Medulla oblongata (tissue), 1 donor: ENCODE measurements at regions not wholly inside any gene's neighbourhood (a gene's known extent, or its start where the extent isn't known, plus 50 kb on each side); places are given as distances from the start of the nearest gene placed in this dataset.

Experiments used
- DNase-seq: peaks from one replicate; pipeline ENCODE4 v3.0.0-alpha.2; 2015; ENCODE audit errors: extremely low spot score

DNA sequence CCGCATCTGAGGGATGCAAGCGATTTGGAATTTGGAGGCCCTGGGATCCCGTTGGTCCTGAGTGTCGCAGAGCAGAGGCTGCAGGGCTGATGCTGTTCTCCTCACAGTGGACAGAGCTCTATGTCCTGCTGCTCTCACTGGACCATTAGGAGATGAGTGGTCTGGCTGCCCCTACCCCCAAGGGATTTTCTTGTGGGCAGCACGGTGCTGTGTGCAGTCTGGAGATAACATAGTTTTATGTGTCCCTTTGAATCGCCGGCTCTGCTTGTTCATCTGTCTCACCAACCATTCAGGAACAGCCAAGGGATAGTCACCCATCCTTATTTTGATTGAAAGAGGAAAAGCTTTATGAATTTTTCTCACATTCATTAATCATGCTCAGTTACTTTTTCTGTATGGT lies 49.9 kb downstream of the CHRM3 start:
- no peak for DNase-seq

DNA sequence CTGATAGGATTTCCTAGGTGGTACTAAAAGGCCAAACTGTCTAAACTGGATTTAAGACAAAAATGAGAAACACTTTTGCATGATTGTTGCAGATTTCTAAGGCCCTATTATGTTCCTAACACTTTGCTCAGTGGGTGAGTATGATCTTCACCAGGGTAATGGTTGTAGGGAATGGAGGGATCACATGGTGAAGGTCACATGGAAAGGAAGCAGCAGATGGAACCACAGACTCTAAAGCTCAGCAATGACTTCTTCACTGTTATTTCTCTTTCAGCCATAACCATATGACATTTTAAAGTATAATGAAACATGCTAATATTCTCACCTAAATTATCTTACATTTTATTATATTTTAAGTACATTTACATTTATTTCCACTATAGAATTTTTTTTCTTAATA lies 51.5 kb downstream of the CHRM3 start:
- no peak for DNase-seq

DNA sequence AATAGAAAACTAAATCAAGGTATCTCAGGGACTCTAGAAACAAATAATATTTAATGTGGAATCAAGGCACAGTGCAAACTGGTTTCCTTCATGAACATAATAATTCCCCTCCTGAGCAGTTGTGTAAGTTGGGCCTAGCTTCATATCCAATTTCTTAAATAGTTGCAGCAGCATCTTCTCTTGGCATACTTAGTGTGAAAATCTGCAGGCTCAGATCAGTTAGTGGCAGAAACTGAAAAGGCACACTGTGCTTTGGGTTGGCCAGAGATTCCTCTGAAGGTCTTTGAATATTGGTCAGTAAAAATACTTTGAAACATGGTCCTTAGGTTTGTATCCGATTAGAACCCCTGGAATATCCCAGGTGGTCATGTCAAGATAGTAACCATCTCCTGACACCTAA lies 52.5 kb downstream of the CHRM3 start:
- DNase-seq, result no peak

DNA sequence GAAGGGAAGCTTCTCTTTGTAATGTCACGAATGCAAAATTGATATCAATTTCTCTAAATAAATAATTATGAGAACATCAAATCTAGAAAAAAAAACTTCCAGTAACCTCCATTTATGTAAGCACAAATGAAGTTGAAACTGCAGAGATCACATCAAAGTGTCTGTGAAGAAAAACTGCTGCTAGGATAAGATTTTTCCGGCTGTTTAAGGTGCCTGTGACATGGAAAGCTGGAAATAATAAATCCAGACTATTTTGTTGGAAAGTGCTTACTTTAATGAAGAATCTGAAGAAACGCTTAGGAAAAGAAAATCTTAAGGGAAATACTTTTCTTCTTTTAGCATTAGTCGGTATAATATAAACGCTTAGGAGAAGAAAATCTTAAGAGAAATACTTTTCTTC lies 57.0 kb downstream of the CHRM3 start:
- no peak for DNase-seq

DNA sequence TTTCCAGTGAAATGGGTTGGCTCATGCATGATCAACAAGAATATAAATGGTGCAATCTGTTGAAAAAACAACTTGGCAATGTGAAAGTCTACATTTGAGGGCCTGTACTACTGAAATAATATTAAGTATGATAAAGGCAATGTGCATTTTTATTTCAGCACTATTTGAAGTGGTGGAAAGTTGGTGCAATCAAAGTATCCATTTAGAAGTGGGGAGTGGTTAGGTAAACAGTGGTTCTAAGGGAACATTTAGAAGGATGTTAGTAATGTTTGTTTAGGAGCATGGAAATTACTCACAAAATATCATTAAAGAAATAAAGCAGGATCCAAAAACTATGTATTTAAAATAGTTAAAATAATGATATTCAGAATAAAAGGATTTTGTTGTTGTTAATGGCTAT lies 60.2 kb downstream of the CHRM3 start:
- DNase-seq, result no peak

DNA sequence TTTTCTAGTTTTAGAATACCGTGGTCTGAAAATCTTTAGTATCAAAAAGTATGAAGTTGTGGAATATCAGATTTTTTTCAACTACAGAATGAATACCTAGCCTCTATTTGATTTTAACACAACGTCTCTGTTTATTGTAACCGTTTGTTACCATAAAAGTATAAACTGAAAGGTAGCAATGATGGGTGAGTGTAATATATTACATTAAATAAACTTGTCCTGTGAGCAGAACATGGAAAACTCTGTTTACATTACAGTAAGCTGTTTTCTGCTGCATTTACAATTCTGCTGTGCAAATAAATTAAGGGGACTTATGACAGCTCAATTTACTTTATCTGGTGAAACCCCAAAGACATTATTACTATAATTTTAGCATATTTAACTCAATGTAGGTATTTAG lies 62.5 kb downstream of the CHRM3 start:
- DNase-seq, result no peak

DNA sequence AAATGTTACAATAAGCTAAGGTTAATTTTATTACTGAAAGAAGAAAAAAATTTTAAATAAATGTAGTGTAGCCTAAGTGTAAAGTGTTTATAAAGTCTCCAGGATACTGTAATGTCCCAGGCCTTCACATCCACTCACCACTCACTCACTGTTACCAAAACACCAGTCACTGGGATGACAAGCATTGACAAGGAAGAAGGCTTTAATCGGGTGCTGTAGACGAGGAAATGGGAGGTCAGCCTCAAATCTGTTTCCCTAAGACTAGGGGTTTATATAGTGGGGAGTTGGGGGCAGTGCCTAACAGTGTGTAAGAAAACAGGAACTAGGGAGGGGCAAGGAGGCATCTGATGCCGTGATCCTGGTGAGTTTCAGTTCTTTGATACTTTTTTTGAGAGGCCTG lies 69.4 kb downstream of the CHRM3 start:
- DNase-seq, result no peak

DNA sequence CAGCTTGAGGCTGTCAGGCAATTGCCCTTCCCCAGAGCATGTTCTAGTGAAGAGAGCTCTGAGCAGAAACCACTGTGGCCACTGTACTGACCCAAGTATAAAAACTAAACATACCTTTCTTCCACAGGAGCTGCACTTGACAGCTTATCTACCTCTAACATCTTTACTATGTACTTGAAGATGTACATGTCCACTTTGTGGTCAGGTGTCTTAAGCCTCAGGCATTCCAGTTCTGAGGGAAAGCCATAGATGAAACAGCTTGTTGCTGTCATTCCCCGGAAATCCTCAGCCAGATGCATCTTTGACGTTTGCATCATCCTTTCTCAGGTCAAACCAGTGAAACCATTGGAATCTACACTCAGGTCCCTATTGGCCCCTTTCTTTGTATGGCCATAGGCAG lies 70.4 kb downstream of the CHRM3 start:
- DNase-seq, result no peak

DNA sequence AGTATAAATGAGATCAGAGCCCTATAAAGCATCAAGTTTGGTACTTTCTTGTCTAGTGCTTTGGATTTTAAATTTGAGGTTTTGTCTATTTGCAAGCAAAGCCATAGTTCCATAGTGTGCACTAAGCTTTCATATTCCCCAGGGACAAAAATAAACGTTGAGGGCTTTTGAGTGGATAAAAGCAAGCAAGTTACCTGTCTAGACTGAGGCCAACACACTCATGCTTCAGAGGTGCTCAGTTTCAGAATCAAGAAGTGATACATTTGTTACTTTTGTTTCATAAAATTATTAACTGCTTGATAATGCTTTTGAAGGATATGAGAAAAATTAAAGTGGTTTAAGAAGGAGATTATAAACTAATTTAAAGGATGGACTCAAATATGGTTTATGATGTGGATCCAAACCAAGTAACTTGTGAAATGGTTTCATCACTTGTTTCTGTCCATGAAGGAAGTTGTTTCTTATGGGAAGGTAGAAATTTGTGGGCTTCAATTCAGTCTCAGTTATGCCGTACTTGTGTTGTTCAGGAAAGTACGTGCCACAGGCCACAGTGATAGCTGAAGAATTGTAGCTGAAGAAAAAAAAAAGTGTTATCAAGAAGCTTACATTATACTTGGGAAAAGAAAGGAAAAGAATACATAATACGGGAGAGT lies 71.2 kb downstream of the CHRM3 start:
- DNase-seq, result no peak

DNA sequence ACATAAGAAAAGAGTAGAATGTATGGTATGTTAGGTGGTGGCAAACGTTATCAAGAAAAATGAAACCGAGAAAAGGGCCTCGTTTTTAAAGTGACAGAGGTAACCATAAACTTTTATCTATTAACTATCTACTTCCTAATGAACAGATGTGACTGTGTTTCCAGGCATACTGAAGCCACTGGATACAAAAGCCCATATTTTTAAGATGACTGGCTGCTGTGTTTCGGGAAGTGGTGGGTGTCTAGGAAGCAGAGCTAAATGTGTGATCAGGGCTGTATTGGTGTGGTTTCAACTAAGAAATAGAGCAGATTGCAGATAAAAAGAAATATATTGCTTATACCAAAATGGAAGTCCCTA lies 71.8 kb downstream of the CHRM3 start:
- DNase-seq, result no peak

DNA sequence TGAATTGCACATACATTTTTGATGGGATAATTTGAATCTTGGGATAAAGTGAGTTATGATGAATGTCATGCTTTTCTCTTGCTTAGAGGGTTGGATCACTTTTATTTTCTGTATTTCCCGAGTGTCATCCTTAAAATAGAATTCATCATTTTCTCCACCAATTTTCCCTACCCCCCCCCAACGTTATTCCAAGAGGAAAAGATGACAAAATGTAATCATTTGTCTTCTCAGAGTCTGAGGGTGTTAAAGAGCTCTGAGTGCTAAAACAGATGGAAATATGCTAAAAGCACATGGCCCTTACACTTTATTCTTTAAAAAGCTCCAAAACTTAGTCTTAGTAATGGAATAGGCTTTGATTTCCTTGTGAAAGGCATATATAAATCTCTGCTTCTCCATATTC lies 81.4 kb downstream of the CHRM3 start:
- no peak for DNase-seq

DNA sequence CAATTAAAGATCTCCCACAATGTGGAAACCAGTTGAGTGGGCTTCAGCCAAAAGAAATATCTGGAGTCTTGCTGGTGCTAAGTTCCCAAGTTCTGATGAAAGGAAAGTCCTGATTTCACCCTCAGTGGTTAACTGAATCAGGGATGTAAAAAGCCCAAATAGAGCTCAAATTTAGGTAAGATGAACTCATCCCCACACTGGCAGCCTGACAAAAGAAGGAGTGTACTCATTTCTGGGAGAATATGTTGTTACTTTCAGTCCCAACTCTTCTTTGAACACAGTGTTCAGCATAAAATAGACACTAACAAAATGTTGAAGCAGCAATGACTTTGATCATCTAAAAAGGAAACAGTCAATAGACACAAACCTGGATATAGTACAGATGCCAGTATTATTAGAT lies 91.7 kb downstream of the CHRM3 start:
- DNase-seq, result no peak

DNA sequence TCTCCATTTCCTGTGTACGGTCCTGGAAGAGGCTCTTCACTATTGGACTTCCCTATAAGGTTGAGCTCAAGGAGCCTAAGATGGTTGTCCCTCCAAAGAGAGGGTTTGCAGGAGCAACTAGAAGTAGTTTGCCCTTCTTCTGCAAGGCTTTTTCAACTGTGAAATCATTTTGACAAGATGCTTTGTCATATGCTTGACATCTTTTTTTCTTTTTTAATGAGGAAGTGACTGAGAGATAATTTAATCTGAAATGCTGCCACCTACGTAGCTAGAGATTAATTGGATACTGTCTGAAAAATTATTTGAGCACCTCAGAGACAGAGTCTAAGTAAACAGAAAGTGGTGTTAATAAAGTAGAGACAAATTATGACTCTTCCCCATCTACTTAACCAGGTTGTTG lies 97.0 kb downstream of the CHRM3 start:
- DNase-seq, result no peak

DNA sequence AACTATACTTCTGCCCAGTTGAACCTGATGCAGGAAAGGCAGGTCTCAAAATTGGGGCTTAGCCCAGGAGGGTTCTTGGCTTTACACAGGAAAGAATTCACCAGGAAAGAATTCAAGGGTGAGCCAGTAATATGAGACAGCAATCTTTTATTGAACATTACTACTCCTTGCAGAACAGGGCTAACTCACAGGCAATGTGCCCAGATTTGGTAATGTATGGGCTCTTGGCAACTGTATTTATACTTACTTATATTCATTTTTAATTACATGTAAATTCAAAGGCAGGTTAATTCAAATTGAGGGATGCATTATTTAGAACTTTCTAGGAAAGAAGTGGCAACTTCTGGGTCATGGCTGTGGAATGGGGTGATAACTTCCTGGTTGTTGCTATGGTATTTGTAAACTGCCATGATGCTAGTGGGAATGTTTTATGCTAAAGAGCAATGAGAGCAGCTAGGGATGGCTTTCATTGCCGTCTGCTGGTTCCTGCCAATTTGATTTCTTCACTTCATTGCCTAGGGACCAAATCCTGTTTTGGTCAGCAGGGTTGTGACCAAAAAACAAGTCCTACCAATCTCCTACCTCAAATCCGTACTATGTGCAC lies 107.5 kb downstream of the CHRM3 start:
- DNase-seq, result no peak

DNA sequence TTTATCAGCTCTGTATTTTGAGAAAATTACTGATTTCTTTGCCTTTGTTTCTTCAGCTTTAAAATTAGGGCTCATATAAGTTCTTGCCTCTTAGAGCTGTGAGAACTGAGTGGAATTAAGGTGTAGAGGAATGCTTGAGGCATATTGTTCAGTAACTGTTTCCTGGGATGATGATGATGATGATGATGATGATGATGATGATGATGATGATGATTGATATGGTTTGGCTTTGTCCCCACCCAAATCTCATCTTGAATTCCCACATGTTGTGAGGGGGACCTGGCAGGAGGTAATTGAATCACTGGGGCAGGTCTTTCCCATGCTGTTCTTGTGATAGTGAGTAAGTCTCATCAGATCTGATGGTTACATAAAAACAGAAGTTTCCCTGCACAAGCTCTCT lies 118.7 kb downstream of the CHRM3 start:
- DNase-seq, result no peak

DNA sequence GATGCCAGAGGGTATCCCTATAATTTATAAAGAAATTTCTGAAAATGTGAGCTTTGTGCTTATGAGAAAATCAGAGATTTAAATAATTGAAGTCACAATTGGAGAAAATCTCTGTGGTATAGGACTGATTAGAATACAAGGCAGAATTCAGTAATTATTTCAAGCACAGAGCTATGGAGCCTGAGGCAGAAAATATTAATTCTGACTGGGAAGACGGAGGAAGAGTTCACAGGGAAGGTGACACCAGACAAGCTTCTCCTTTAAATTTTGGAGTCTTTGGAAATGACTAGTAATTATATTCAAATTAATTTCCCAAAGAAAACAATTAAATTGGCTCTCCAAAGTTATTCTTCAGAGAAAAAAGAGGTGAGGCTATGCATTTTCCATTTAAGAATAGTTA lies 121.5 kb downstream of the CHRM3 start:
- DNase-seq, result no peak

DNA sequence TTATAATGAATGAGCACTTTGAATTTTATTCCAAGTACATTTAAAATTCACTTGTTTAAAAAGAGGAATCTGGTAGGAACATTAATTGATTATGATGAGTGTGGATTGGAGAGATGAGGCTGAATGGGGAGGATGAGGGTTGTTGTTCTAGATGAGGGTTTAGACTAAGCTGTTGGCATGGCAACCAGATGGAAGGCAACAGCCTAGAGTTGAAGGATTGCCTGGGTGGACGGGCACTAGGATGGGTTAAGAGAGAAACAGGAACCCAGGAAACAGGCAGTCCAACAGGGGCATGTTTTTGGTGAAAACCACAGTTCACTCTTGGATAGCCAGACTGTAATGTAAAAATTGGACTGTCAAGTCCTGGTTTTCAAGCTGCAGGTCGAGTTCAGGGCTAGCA lies 125.5 kb downstream of the CHRM3 start:
- no peak for DNase-seq

DNA sequence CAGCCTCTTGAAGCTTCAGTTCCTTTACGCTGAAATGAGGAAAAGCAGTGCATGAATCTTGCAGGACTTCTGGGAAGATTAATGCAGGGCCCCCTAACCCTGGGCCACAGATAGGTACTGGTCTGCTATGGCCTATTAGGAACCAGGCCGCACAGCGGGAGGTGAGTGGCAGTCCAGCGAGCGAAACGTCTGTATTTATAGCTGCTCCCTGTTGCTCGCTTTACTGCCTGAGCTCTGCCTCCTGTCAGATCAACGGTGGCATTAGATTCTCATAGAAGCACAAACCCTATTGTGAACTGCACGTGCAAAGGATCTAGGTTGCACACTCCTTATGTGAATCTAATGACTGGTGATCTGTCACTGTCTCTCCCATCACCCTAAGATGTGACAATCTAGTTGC lies 130.2 kb downstream of the CHRM3 start:
- DNase-seq, result no peak

DNA sequence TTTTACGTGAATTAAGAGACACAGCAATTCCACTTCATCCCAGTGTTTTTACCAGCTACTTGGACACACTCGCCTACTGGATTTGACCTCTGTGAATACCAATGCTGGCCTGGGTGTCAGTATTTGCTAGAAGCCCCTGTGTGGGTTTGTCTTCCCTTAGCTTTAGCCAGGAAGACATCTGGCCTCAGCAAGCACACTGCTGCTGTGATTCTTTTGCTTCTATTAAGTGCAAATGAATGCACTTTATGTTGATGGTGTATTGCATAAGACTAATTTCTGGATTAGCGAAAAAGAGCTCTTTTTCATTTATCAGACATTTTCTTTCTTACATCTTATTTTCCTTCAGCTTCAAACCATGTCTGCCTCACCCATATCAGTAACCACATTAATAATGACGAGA lies 140.0 kb downstream of the CHRM3 start:
- no peak for DNase-seq

DNA sequence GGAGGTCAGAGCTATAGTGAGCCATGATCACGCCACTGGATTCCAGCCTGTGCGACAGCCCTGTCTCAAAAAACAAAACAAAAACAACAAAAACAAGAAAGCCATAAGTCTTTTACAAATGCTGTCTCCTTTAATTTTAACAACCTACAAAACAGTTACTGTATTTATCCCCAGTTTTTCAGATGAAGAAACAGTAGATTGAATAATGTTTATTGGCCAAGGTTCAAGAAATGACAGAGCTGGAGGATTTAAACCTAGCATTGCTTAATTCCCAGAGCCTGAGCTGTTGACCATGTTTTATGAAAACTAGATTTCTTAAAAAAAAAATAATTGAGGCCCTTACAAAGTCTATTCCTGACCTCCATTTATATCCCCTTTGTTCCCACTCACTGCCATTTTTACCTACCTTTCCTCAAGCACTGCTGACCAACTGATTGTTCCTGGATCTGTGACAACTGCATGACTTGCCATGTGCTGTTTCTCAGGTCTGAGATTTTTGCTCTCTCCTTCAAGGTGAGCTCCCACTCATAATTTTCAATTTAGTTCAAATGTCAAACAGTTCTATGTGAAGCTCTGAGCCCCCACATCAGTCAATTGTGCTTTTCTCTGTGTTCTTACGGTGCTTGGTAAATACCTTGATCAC lies 140.8 kb downstream of the CHRM3 start:
- no peak for DNase-seq

DNA sequence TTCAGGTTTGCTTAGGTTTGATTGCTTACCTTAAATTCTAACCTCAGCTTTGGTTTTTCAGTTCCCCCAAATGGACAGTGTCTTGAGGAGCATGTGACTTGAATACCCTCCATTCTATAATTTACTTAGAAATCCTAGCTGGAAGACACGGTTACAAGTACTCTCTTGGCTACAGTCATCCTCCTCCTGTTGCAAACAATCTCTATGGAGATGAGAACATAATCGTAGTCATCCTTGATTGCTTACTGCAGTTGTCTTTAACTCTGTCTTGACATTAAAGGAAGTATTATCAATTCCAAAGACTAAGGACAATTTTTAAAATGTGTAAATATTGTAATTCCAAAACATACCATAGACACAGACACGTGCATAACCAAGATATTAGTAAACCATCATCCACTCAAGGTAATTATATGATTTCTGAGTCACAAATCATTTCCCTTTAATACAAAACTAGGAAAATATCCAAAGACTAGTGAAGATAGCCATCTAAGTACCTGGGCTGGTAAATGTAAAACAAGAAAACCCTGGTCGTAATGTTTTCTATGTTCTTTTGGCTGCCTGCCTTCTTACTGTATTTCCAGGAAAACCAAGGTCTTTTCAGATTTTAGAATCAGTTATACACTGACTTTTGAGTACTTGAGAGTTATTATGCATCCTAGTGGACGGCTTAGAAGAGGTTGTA lies 149.9 kb downstream of the CHRM3 start:
- DNase-seq, result no peak

DNA sequence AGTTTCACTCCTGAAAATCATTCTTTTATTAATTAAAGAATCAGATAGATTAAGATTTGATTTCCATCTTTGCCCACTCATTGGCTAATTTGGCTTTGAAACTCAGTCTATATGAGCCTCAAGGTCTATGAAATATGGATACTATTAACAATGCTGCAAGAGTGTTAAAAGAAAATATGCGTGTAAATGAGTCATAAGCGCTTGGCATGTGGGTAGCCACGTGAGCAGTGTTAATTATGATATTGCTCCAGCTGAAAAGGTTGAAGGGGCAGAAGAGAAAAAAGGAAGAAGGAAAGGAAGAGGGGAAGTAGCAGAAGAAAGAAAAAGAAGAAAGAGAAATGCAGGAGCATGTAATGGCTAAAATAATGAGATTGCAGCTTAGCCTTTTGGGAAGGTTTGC lies 151.4 kb downstream of the CHRM3 start:
- no peak for DNase-seq
